ENCODE measurements at regions not wholly inside any gene's neighbourhood (a gene's known extent, or its start where the extent isn't known, plus 50 kb on each side); places are given as distances from the start of the nearest gene placed in this dataset.

- TF ChIP-seq CTCF (IDR thresholded peaks at IDR 0.05) = no peak
- peak in 2 of 3 donors; percentile 6 for TF ChIP-seq POLR2AphosphoS5 (IDR thresholded peaks at IDR 0.05)
- TF ChIP-seq POLR2A (IDR thresholded peaks at IDR 0.05) = no peak
Measured at GRCh38 chr2:62304429-62305417, 108.8 kb downstream of the B3GNT2 start.

Data from stomach (tissue), 4 donors.